HCT116 (cell line): ENCODE measurements at regions not wholly inside any gene's neighbourhood (a gene's known extent, or its start where the extent isn't known, plus 50 kb on each side); places are given as distances from the start of the nearest gene placed in this dataset.

Source experiments
- ATAC-seq: fragments of 200-7000 bp; cut with Tn5 transposase; 2 replicates; pipeline ENCODE4 v1.9.1; 2020; ENCODE audit warnings: mild to moderate bottlenecking, moderate library complexity
- BruUV-seq: library from RNA; stranded (reverse); fragments of 400-500 nt; replicated peaks from 2 replicates; lab custom pipeline; 2021; lab: Mats Ljungman, UMichigan
- CTCF ChIA-PET: fragments of 300-600 bp; sonication (Branson Sonifier 250); formaldehyde crosslinking; loops from one replicate; lab custom pipeline; 2021; ENCODE audit warnings: antibody characterized with exemption; lab: Charles Lee
- POLR2A ChIA-PET: fragments of 300-600, 350-600 bp; sonication (Branson Sonifier 250); formaldehyde crosslinking; loops from one replicate; lab custom pipeline; 2021; ENCODE audit warnings: antibody characterized with exemption; lab: Charles Lee
- RAD21 ChIA-PET, 2 experiments: fragments of 300-600 bp; sonication (Branson Sonifier 250); formaldehyde crosslinking; loops; one replicate each; lab custom pipeline; 2023; ENCODE audit warnings: low total read pairs in 2 of 2; ENCODE audit not compliant: uncharacterized antibody in 2 of 2, unreplicated experiment in 2 of 2, low non-redundant PET in 1 of 2; lab: Charles Lee
- DNase-seq: peaks from one replicate; pipeline ENCODE4 v3.0.0-alpha.2; 2010; ENCODE audit warnings: low read depth, low spot score
- H2AFZ ChIP-seq: fragments of 200-600 bp; shearing (Covaris generic), sonication (generic); 2 replicates; pipeline ENCODE4 v1.6.1; 2017; ENCODE audit warnings: low read depth, mixed run types, mixed read lengths, antibody characterized with exemption, low read length; ENCODE audit not compliant: poor library complexity, severe bottlenecking
- H3K27ac ChIP-seq: 2 replicates; pipeline ENCODE4 v1.5.1; 2012; ENCODE audit warnings: low read depth, low read length
- H3K27me3 ChIP-seq: fragments of 200-600 bp; sonication (generic); 2 replicates; pipeline ENCODE4 v1.6.1; 2016; ENCODE audit warnings: mixed run types, low read length, mixed read lengths; ENCODE audit not compliant: insufficient read depth
- H3K36me3 ChIP-seq, 2 experiments: fragments of 200-500 bp in 1 of 2; fragments of 200-600 bp in 1 of 2; sonication (Bioruptor generic) in 1 of 2; sonication (generic) in 1 of 2; 2 replicates each; pipeline versions ENCODE4 v1.5.1 to v1.6.1; 2014 to 2016; ENCODE audit warnings: low read length in 2 of 2, inconsistent platforms in 1 of 2, mixed read lengths in 1 of 2, mixed run types in 1 of 2; ENCODE audit not compliant: insufficient read depth in 2 of 2, control insufficient read depth in 1 of 2
- H3K4me1 ChIP-seq, 2 experiments: fragments of 200-600 bp in 1 of 2; sonication (generic) in 1 of 2; 2 replicates each; pipeline versions ENCODE4 v1.5.1 to v1.6.1; 2012 to 2017; ENCODE audit warnings: low read length in 2 of 2, inconsistent platforms in 1 of 2, mild to moderate bottlenecking in 1 of 2, mixed read lengths in 1 of 2, mixed run types in 1 of 2, moderate library complexity in 1 of 2; ENCODE audit not compliant: insufficient read depth in 2 of 2, control insufficient read depth in 1 of 2
- H3K4me2 ChIP-seq: fragments of 200-600 bp; sonication (generic); 2 replicates; pipeline ENCODE4 v1.6.1; 2017; ENCODE audit warnings: mixed run types, low read length, mixed read lengths
- H3K4me3 ChIP-seq, 2 experiments: fragments of 200-600 bp in 1 of 2; sonication (generic) in 1 of 2; replicated peaks in 1 of 2; 2 replicates each; pipeline ENCODE4 v1.5.1; 2011 to 2016; ENCODE audit warnings: low read length in 2 of 2, control low read depth in 1 of 2, low read depth in 1 of 2, mild to moderate bottlenecking in 1 of 2, mixed read lengths in 1 of 2, mixed run types in 1 of 2
- H3K79me2 ChIP-seq: fragments of 200-600 bp; sonication (generic); 2 replicates; pipeline ENCODE4 v1.6.1; 2017; ENCODE audit warnings: mild to moderate bottlenecking, mixed run types, low read length, moderate library complexity, mixed read lengths; ENCODE audit not compliant: insufficient read depth
- H3K9ac ChIP-seq: fragments of 200-600 bp; sonication (generic); 2 replicates; pipeline ENCODE4 v1.6.1; 2016; ENCODE audit warnings: low read length, mixed read lengths
- H3K9me2 ChIP-seq: fragments of 200-600 bp; sonication (generic), shearing (Covaris generic); 2 replicates; pipeline ENCODE4 v1.6.1; 2017; ENCODE audit warnings: mixed run types, mild to moderate bottlenecking, moderate library complexity; ENCODE audit not compliant: insufficient read depth
- H3K9me3 ChIP-seq, 2 experiments: fragments of 200-500 bp in 1 of 2; fragments of 200-600 bp in 1 of 2; sonication (Bioruptor generic) in 1 of 2; sonication (generic) in 1 of 2; 2 replicates each; pipeline ENCODE4 v1.6.1; 2014 to 2017; ENCODE audit warnings: low read length in 2 of 2, mixed read lengths in 2 of 2, inconsistent platforms in 1 of 2, low read depth in 1 of 2, mild to moderate bottlenecking in 1 of 2, mixed run types in 1 of 2, moderate library complexity in 1 of 2; ENCODE audit not compliant: control insufficient read depth in 1 of 2, insufficient read depth in 1 of 2
- H4K20me1 ChIP-seq: fragments of 200-600 bp; sonication (generic), shearing (Covaris generic); 2 replicates; pipeline ENCODE4 v1.6.1; 2017; ENCODE audit warnings: mixed run types, mild to moderate bottlenecking, moderate library complexity; ENCODE audit not compliant: insufficient read depth
- ATF3 ChIP-seq: IDR thresholded peaks from 2 replicates; pipeline ENCODE4 v1.6.1; 2012
- CBX3 ChIP-seq: IDR thresholded peaks from 2 replicates; pipeline ENCODE4 v1.6.1; 2012; ENCODE audit warnings: low read depth
- CEBPB ChIP-seq: IDR thresholded peaks from 2 replicates; pipeline ENCODE4 v1.6.1; 2012; ENCODE audit warnings: low read depth
- JUND ChIP-seq: IDR thresholded peaks from 2 replicates; pipeline ENCODE4 v1.6.1; 2012
- RAD21 ChIP-seq: IDR thresholded peaks from 2 replicates; pipeline ENCODE4 v1.6.1; 2012; ENCODE audit warnings: low read depth, mild to moderate bottlenecking
- REST ChIP-seq: IDR thresholded peaks from 2 replicates; pipeline ENCODE4 v1.6.1; 2012; ENCODE audit warnings: low read depth
- SRF ChIP-seq: IDR thresholded peaks from 2 replicates; pipeline ENCODE4 v1.6.1; 2012; ENCODE audit warnings: low read depth
- YY1 ChIP-seq: IDR thresholded peaks from 2 replicates; pipeline ENCODE4 v1.6.1; 2011; ENCODE audit warnings: low read length, low read depth, moderate library complexity, mild to moderate bottlenecking; ENCODE audit not compliant: insufficient replicate concordance; ENCODE audit errors: extremely low read depth
- ZNF274 ChIP-seq: fragments of 200-500 bp; sonication (Bioruptor generic); IDR thresholded peaks from 2 replicates; pipeline ENCODE4 v1.6.1; 2014; ENCODE audit warnings: mild to moderate bottlenecking, low read depth, low read length, inconsistent platforms
- intact Hi-C: fragments of 100-400 bp; cut with micrococcal nuclease; formaldehyde crosslinking; loops from 2 replicates; pipeline ENCODE4 v1.10.0; 2022

- Histone ChIP-seq H3K9me2 (no peaks in the 10 kb centered on the region), H3K9ac (no peak overlapping the region), H3K79me2 (no peaks in the 10 kb centered on the region), H4K20me1 (no peaks in the 10 kb centered on the region), H3K4me1 (no peaks in the 10 kb centered on the region), H3K4me2 (no peak overlapping the region), H3K36me3 (no peaks in the 10 kb centered on the region)
- intact Hi-C loops = no loop called here
- BruUV-seq = no TSS peak
- no peak for ATAC-seq
- ChIA-PET CTCF (no interaction called here), POLR2A (no interaction called here), RAD21 (no interaction called here)
- TF ChIP-seq REST = no peak
- TF ChIP-seq CEBPB = no peak
- TF ChIP-seq, all 23 proteins: peak for 0
- Histone ChIP-seq H3K9me3 (no peaks in the 10 kb centered on the region), H3K27ac (no peak overlapping the region), H3K27me3 (peaks cover 58% of the 10 kb centered on the region), H2AFZ (no peak overlapping the region), H3K4me3 (no peak overlapping the region)
- no peak for DNase-seq
These were observed 144.3 kb upstream of the WWC1 start for GRCh38 chr5:168147106-168147505.

GRCh38 chr5:168147568-168148360 lies 143.7 kb upstream of the WWC1 start:
- Histone ChIP-seq H2AFZ (no peak overlapping the region), H3K4me1 (no peaks in the 10 kb centered on the region), H3K9ac (no peak overlapping the region), H3K79me2 (no peaks in the 10 kb centered on the region), H3K9me3 (no peaks in the 10 kb centered on the region), H3K4me3 (no peak overlapping the region), H3K4me2 (no peak overlapping the region), H3K27me3 (peaks cover 60% of the 10 kb centered on the region), H3K36me3 (no peaks in the 10 kb centered on the region), H3K27ac (no peak overlapping the region), H3K9me2 (no peaks in the 10 kb centered on the region), H4K20me1 (no peaks in the 10 kb centered on the region)
- intact Hi-C loops = no loop called here
- RAD21 ChIA-PET = no interaction called here
- CTCF ChIA-PET = no interaction called here
- BruUV-seq = no TSS peak
- ATAC-seq (no peak), DNase-seq (no peak)
- POLR2A ChIA-PET = no interaction called here
- TF ChIP-seq JUND = no peak
- no peak for TF ChIP-seq CBX3
- TF ChIP-seq RAD21 = no peak
- no peak for TF ChIP-seq ZNF274
- TF ChIP-seq YY1 = no peak
- TF ChIP-seq REST = no peak
- TF ChIP-seq ATF3 = no peak
- TF ChIP-seq SRF = no peak
